ENCODE measurements at regions not wholly inside any gene's neighbourhood (a gene's known extent, or its start where the extent isn't known, plus 50 kb on each side); places are given as distances from the start of the nearest gene placed in this dataset.
"Not testable (repeated sequence)": the region's sequence is repeated elsewhere in the genome, so short reads cannot be mapped to it uniquely, and the experiment has no call there.

- no peaks in the 10 kb centered on the region for H3K4me1 ChIP-seq
- H3K4me3 ChIP-seq: no peak overlapping the region
- intact Hi-C loops (cut with DNase I): no loop called here
- no peak for TF ChIP-seq CTCF (IDR thresholded peaks at IDR 0.05)
- no peaks in the 10 kb centered on the region for H3K36me3 ChIP-seq
- H3K9me3 ChIP-seq: no peaks in the 10 kb centered on the region
- no peak overlapping the region for H3K27ac ChIP-seq
- no peaks in the 10 kb centered on the region for H3K27me3 ChIP-seq
- DNase-seq (no peak), ATAC-seq (no peak)
Observed at GRCh38 chr11:88061111-88061510, 114.1 kb downstream of the RAB38 start.

- H3K27me3 ChIP-seq: no peaks in the 10 kb centered on the region
- intact Hi-C loops (cut with DNase I): no loop called here
- TF ChIP-seq CTCF (IDR thresholded peaks at IDR 0.05): no peak
- no peaks in the 10 kb centered on the region for H3K36me3 ChIP-seq
- DNase-seq (no peak), ATAC-seq (no peak)
- no peaks in the 10 kb centered on the region for H3K4me1 ChIP-seq
- no peak overlapping the region for H3K27ac ChIP-seq
- H3K9me3 ChIP-seq: no peaks in the 10 kb centered on the region
- no peak overlapping the region for H3K4me3 ChIP-seq
Observed at GRCh38 chr11:88059326-88059725, 115.9 kb downstream of the RAB38 start.

DNA sequence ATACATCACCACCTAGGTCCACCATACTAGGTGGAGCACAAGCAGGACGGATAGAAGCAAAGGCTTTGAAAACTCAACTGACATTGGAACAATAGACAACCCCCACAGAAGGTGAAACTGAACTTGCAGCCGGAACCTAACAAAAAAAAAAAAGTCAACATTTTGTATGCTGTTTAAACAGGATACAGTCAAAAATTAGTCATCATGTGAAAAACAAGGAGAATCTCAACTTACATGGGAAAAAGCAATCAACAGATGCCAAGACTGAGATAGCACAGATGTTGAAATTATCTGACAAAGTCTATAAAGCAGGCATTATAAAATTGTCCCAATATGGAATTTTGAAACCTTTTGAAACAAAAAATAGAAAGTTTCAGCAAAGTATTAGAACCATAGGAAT is 123.8 kb downstream of the RAB38 start:
- DNase-seq: no peak
- H3K27me3 ChIP-seq: no peaks in the 10 kb centered on the region
- H3K4me3 ChIP-seq: no peak overlapping the region
- intact Hi-C loops (cut with DNase I): no loop called here
- no peaks in the 10 kb centered on the region for H3K9me3 ChIP-seq
- no peaks in the 10 kb centered on the region for H3K4me1 ChIP-seq
- H3K36me3 ChIP-seq: no peaks in the 10 kb centered on the region
- no peak for ATAC-seq
- no peak for TF ChIP-seq CTCF (IDR thresholded peaks at IDR 0.05)
- H3K27ac ChIP-seq: no peak overlapping the region

DNA sequence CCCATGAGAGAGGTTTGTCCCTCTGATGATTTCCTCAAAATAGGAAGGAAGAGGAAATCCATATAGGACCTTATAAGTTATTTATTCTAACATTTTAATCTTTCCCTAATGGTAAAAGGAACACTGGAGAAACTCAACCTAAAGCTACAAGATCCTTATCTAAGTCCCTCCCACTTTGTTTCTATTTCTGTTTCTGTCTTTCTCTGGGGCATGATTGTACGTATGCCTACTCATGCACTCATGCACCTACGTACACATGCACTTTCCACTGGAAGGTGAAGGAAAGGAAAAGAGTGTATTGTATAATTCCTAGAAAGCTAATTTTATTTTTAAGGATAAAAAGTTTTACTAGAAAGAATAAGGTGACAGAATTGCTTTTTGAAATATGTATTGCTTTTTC is 125.0 kb downstream of the RAB38 start:
- Histone ChIP-seq H3K36me3 (no peaks in the 10 kb centered on the region), H3K27ac (no peak overlapping the region), H3K4me3 (no peak overlapping the region), H3K4me1 (no peaks in the 10 kb centered on the region), H3K27me3 (no peaks in the 10 kb centered on the region), H3K9me3 (no peaks in the 10 kb centered on the region)
- TF ChIP-seq CTCF (IDR thresholded peaks at IDR 0.05): no peak
- DNase-seq: no peak
- ATAC-seq: no peak
- intact Hi-C loops (cut with DNase I): no loop called here

DNA sequence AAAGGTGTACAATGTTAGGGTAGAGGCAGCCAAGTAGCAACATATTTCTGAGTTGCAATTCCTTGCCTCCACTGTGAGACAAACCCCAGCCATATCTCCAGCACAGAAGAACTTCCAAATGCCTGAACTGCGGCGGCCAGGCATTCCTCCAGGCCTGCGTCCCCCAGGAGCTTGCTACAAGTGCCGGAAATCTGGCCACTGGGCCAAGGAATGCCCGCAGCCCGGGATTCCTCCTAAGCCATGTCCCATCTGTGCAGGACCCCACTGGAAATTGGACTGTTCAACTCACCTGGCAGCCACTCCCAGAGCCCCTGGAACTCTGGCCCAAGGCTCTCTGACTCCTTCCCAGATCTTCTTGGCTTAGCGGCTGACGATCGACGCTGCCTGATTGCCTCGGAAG is 130.0 kb downstream of the RAB38 start:
- H3K27ac ChIP-seq: not testable (repeated sequence)

DNA sequence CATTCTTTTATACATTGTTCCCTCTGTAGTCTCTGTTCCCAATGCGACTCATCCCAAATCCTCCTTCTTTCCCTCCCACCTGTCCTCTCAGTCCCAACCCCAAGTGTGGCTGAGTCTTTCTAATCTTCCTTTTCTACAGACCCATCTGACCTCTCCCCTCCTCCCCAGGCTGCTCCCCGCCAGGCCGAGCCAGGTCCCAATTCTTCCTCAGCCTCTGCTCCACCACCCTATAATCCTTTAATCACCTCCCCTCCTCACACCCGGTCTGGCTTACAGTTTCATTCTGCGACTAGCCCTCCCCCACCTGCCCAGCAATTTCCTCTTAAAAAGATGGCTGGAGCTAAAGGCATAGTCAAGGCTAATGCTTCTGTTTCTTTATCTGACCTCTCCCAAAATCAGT is 130.6 kb downstream of the RAB38 start:
- intact Hi-C loops (cut with DNase I): not testable (repeated sequence)

More for the DNA sequence above, 130.0 kb downstream of the RAB38 start:
- H3K4me1 ChIP-seq; H3K9me3 ChIP-seq; DNase-seq; ATAC-seq; intact Hi-C loops (cut with DNase I); H3K36me3 ChIP-seq; H3K4me3 ChIP-seq; H3K27me3 ChIP-seq: not testable (repeated sequence)

More for the DNA sequence above, 130.6 kb downstream of the RAB38 start:
- not testable (repeated sequence) for H3K36me3 ChIP-seq, H3K27me3 ChIP-seq, ATAC-seq, H3K27ac ChIP-seq, H3K9me3 ChIP-seq, DNase-seq, H3K4me3 ChIP-seq, H3K4me1 ChIP-seq
